Ectodermal cell (in vitro differentiated cells): ENCODE measurements at regions not wholly inside any gene's neighbourhood (a gene's known extent, or its start where the extent isn't known, plus 50 kb on each side); places are given as distances from the start of the nearest gene placed in this dataset.

ENCODE experiments used
- H3K27ac ChIP-seq: 2 replicates; pipeline ENCODE4 v1.7.0; 2013; ENCODE audit warnings: mild to moderate bottlenecking, low read depth, low read length; ENCODE audit not compliant: insufficient read depth, poor library complexity, severe bottlenecking
- H3K27me3 ChIP-seq: 2 replicates; pipeline ENCODE4 v1.7.0; 2013; ENCODE audit warnings: mild to moderate bottlenecking, low read length; ENCODE audit not compliant: insufficient read depth, control insufficient read depth, poor library complexity, severe bottlenecking
- H3K36me3 ChIP-seq: one replicate; pipeline ENCODE4 v1.7.0; 2013; ENCODE audit warnings: low read length; ENCODE audit not compliant: control insufficient read depth, insufficient read depth
- H3K4me1 ChIP-seq: one replicate; pipeline ENCODE4 v1.7.0; 2013; ENCODE audit warnings: low read length; ENCODE audit not compliant: control insufficient read depth, insufficient read depth
- H3K4me3 ChIP-seq: 2 replicates; pipeline ENCODE4 v1.7.0; 2013; ENCODE audit warnings: low read depth, low read length, control low read depth; ENCODE audit not compliant: insufficient read depth
- H3K9me3 ChIP-seq: 2 replicates; pipeline ENCODE4 v1.7.0; 2013; ENCODE audit warnings: mild to moderate bottlenecking, low read length, moderate library complexity; ENCODE audit not compliant: control insufficient read depth
- WGBS, 2 experiments: methylation state at CpG; one replicate each; pipeline ENCODE4 v1.1.7; 2013; ENCODE audit warnings: missing lambda C conversion rate in 2 of 2; 5-methylcytosine and 5-hydroxymethylcytosine counted together

DNA sequence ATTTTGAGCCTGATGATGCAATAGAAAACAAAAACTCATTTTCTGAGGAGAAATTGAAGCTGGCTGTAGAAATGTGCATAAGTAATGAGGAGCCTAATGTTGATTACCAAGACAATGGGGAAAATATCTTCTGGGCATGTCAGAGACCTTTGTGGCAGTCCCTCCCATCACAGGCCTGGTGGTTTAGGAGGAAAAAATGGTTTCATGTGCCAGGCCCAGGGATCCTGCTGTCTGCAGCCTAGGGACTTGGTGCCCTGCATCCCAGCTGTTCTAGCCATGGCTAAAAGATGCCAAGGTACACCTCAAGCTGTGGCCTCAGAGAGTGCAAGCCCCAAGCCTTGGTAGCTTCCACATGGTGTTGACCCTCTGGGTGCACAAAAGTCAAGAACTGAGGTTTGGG, 128.7 kb upstream of the ARHGEF9 start:
- Histone ChIP-seq H3K9me3 (no peaks in the 10 kb centered on the region), H3K27me3 (no peaks in the 10 kb centered on the region), H3K27ac (no peak overlapping the region), H3K4me3 (no peak overlapping the region), H3K4me1 (no peaks in the 10 kb centered on the region), H3K36me3 (no peaks in the 10 kb centered on the region)

DNA sequence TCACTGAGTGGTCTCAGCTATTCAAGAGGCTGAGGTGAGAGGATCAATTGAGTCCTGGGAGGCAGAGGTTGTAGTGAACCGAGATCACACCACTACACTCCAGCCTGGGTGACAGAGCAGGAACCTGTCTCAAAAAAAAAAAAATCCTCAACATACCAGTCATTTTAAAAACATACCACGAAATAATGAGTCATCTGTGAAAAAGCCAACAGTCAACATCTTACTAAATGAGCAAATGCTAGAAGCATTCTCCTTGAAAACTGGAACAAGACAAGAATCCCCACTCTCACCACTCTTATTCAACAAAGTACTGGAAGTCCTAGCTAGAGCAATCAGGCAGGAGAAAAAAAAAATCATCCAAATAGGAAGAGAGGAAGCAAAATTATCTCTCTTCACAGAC, 104.0 kb upstream of the ARHGEF9 start:
- no peak overlapping the region for H3K4me3 ChIP-seq
- no peaks in the 10 kb centered on the region for H3K27me3 ChIP-seq
- H3K4me1 ChIP-seq = no peaks in the 10 kb centered on the region
- no peaks in the 10 kb centered on the region for H3K36me3 ChIP-seq
- H3K9me3 ChIP-seq = no peaks in the 10 kb centered on the region
- 67 to 69% methylated on average over 2 of the region's 2 CpGs for WGBS, 2 experiments
- H3K27ac ChIP-seq = no peak overlapping the region

GRCh38 chrX:63884821-63885790, 100.1 kb upstream of the ARHGEF9 start:
- no peaks in the 10 kb centered on the region for H3K27me3 ChIP-seq
- no peak overlapping the region for H3K4me3 ChIP-seq
- H3K9me3 ChIP-seq = no peaks in the 10 kb centered on the region
- H3K27ac ChIP-seq = no peak overlapping the region
- H3K4me1 ChIP-seq = no peaks in the 10 kb centered on the region
- WGBS, 2 experiments = 83 to 92% methylated on average over 10 of the region's 10 CpGs
- no peaks in the 10 kb centered on the region for H3K36me3 ChIP-seq

GRCh38 chrX:63869506-63869905, 84.5 kb upstream of the ARHGEF9 start:
- Histone ChIP-seq H3K27ac (no peak overlapping the region), H3K4me1 (no peaks in the 10 kb centered on the region), H3K27me3 (no peaks in the 10 kb centered on the region), H3K9me3 (no peaks in the 10 kb centered on the region), H3K36me3 (no peaks in the 10 kb centered on the region), H3K4me3 (no peak overlapping the region)
- WGBS, 2 experiments = 94% methylated on average over 3 of the region's 3 CpGs

GRCh38 chrX:63855896-63856295, 70.9 kb upstream of the ARHGEF9 start:
- no peaks in the 10 kb centered on the region for H3K9me3 ChIP-seq
- H3K27ac ChIP-seq = no peak overlapping the region
- H3K27me3 ChIP-seq = no peaks in the 10 kb centered on the region
- no peaks in the 10 kb centered on the region for H3K4me1 ChIP-seq
- no peak overlapping the region for H3K4me3 ChIP-seq
- no peaks in the 10 kb centered on the region for H3K36me3 ChIP-seq

DNA sequence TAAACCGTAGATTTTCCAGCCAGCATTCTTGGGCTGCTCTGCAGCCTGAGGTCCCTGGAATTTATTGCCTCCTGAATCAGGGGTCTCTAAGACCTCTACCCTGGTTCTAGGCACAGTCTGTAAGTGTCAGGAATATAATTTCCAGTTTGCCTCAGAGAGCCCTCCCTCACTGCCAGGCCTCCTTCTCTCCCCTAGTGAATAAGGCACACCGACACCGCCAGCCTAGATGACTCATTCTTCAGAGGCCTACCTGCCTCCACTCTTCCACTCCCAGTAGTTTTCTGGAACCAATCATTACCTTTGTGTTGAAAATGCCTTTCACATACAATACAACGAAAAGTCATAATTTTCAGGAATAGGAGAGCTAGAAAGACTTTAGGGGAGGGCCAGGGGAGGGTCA, 50.3 kb upstream of the ARHGEF9 start:
- H3K4me1 ChIP-seq = no peaks in the 10 kb centered on the region
- H3K36me3 ChIP-seq = no peaks in the 10 kb centered on the region
- no peaks in the 10 kb centered on the region for H3K9me3 ChIP-seq
- H3K4me3 ChIP-seq = no peak overlapping the region
- 62 to 64% methylated on average over 3 of the region's 4 CpGs for WGBS, 2 experiments
- H3K27me3 ChIP-seq = no peaks in the 10 kb centered on the region
- H3K27ac ChIP-seq = no peak overlapping the region
